ENCODE measurements at regions not wholly inside any gene's neighbourhood (a gene's known extent, or its start where the extent isn't known, plus 50 kb on each side); places are given as distances from the start of the nearest gene placed in this dataset.
A peak's percentile ranks its signal among the peaks of the same experiment; 100 is the strongest.

DNA sequence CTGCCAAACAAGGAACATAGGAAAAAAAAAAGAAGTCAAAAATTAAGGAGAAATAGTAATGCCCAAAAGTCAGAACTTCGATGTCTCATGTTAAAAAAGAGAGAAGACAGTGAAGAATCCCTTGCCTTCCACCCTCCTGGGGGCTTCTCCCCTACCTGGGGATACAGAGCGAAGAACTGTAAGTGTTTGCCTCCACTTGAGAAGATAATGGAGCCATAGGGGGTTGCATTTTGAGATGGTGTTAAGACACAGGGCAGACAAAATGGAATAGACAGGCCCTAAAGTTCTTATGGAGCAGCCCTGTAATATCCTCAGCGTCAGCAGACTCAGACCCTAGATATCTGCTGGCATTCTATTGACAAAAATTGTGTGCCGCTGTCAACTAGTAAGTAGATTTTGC is 222.2 kb upstream of the MAP3K7 start:
- ATAC-seq (replicated peaks), result no peak
- no peaks in the 10 kb centered on the region for H3K27me3 Mint-ChIP-seq

DNA sequence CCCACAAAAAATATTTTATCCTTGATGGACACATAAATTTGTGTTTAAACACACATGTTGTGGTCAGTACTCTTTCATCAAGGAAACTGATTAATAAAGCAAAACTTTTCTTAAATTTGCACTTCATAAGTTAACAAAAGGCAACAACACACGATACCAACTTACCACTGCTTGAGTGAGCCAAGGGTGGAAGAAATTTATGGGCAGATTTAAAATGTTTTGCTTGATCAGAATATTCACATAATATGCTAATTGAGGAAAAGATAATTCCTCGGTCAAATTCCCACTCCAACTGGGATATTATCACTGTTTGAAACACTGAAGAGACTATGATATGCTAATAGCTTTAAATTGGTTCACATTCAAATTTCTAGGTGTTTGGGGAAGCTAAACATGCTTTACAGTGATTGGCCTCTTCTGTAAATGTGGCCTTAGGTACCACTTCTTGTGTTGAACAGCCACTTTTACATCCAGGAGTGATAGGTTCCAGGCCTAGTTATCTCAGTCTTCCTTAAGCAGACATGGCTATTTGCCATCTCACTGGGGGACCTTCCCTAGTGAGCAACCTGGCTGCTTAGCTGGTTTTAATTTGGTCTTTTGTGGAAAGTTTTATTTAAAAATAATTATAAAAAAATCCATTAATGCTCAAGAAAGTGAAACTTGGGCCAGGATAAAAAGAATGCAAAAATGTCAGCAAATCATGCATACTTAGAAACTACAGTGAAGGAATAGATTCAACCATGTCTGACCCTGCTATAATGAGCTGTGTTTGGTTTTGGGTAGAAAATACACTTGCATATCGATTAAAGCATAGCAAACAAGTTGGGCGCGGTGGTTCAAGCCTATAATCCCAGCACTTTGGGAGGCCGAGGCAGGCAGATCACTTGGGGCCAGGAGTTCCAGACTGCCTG is 221.2 kb upstream of the MAP3K7 start:
- ATAC-seq (replicated peaks) (no peak), DNase-seq (no peak)
- Mint-ChIP-seq H3K4me1 (no peaks in the 10 kb centered on the region), H3K36me3 (no peaks in the 10 kb centered on the region), H3K27ac (no peak overlapping the region), H3K9me3 (no peaks in the 10 kb centered on the region), H3K4me3 (no peak overlapping the region), H3K27me3 (no peaks in the 10 kb centered on the region)

More for the DNA sequence above, 222.2 kb upstream of the MAP3K7 start:
- Mint-ChIP-seq H3K27ac (no peak overlapping the region), H3K4me3 (no peak overlapping the region), H3K36me3 (no peaks in the 10 kb centered on the region), H3K9me3 (peaks cover 0 to 2% of the 10 kb centered on the region in 2 donors), H3K4me1 (no peaks in the 10 kb centered on the region)
- DNase-seq, result no peak

DNA sequence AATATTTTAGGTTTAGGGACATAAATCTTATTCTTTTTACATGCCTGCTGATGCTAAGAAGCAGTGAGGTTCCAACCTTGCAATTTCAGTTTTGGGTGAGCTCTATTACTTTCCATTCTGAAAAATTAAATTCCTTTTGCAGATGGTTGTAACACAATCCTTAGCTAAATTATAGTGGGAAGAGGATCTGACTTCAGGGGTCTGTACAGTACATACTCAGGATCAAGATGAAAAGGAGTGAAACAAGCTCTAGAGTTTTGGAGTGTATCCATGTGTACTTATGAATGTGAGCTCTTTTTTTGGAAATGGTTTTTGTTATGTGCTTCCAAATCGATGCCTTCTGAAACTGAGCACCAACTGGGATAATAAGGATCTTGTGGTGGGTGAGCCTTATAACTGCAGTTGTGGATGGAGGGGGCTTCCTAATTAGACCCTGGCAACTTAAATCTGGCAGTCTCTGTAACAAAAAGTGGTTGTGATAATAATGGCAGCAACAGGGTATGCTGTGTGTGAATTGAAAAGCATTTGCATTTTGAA is 218.8 kb upstream of the MAP3K7 start:
- Mint-ChIP-seq H3K27me3 (peaks cover 0 to 6% of the 10 kb centered on the region in 2 donors), H3K36me3 (no peaks in the 10 kb centered on the region), H3K27ac (no peak overlapping the region), H3K4me1 (no peaks in the 10 kb centered on the region), H3K9me3 (no peaks in the 10 kb centered on the region), H3K4me3 (no peak overlapping the region)
- ATAC-seq (replicated peaks), result no peak
- no peak for DNase-seq

- no peak for DNase-seq
- Mint-ChIP-seq H3K36me3 (no peaks in the 10 kb centered on the region), H3K4me3 (no peak overlapping the region), H3K27me3 (peaks cover 0 to 6% of the 10 kb centered on the region in 2 donors), H3K9me3 (no peaks in the 10 kb centered on the region), H3K4me1 (no peaks in the 10 kb centered on the region), H3K27ac (no peak overlapping the region)
- ATAC-seq (replicated peaks), result no peak
Measured at GRCh38 chr6:90803956-90804355, 217.1 kb upstream of the MAP3K7 start.

DNA sequence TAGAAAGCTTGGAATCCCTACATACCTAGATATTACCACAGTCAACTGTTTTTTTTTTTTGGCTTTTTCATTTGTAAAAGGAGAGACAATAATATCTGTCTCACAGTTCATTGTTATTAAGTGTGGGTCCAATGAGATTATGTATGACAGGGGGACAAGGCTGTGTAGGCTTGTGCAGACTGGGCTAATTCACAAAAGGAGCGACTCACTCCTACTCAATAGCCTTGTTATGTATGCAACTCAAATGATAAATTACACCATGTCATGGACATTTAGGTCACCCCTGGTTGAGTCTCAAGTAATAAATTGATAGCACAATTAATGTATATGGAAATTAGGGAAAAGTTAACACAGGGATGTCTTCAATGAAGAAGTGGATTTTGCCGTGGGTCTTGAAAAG is 208.2 kb upstream of the MAP3K7 start:
- Mint-ChIP-seq H3K27ac (no peak overlapping the region), H3K27me3 (peaks cover 0 to 4% of the 10 kb centered on the region in 2 donors), H3K4me3 (no peak overlapping the region), H3K4me1 (no peaks in the 10 kb centered on the region), H3K36me3 (no peaks in the 10 kb centered on the region), H3K9me3 (no peaks in the 10 kb centered on the region)
- ATAC-seq (replicated peaks) (no peak), DNase-seq (no peak)

GRCh38 chr6:90793771-90794170 is 206.9 kb upstream of the MAP3K7 start:
- Mint-ChIP-seq H3K9me3 (no peaks in the 10 kb centered on the region), H3K27ac (no peak overlapping the region), H3K27me3 (peaks cover 0 to 7% of the 10 kb centered on the region in 2 donors), H3K4me3 (no peak overlapping the region), H3K36me3 (no peaks in the 10 kb centered on the region), H3K4me1 (no peaks in the 10 kb centered on the region)
- ATAC-seq (replicated peaks), result no peak
- DNase-seq, result no peak

DNA sequence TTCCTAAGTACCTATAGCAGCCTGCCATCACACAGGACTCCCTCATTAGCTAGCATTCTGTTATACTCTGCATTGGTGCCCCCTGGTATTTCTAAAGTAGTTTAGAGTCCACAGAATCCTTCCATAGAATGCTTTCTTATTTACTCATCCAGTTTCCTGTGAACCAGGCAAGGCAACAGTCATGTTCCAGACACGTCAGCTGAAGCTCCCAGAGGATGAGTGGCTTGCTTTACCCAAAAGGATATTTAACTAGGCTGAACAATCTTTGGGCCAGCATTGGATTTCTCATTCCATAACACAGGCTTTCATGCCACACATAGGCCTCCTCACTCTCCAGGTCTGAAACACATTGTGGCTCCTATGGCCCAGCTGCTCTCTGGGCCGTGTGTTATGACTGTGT is 203.8 kb upstream of the MAP3K7 start:
- no peaks in the 10 kb centered on the region for H3K36me3 Mint-ChIP-seq
- H3K27ac Mint-ChIP-seq, result no peak overlapping the region
- H3K4me3 Mint-ChIP-seq, result no peak overlapping the region
- H3K9me3 Mint-ChIP-seq, result no peaks in the 10 kb centered on the region
- H3K4me1 Mint-ChIP-seq, result no peaks in the 10 kb centered on the region
- H3K27me3 Mint-ChIP-seq, result peaks cover 0 to 9% of the 10 kb centered on the region in 2 donors
- peak in 1 of 2 donors; percentile 29 for ATAC-seq (replicated peaks)
- no peak for DNase-seq

DNA sequence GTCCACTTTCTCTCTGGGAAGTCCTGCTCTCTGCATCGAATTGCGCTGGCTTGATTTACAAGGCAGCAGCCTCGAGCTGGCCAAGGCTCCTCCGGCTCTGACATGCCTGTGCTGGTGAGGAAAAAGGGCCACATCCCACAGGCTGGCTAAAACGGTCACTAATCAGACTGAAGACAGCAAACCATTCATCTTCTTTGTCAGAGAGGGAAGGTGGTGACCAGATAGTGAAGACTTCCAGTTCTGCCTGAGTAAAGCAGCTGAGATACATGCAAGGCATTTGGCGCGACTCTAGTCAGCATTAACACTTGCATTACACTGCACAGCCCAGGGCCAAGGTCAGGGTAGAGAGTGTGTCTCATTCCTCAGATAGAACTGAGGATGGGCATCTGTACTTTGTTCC is 203.2 kb upstream of the MAP3K7 start:
- Mint-ChIP-seq H3K4me1 (no peaks in the 10 kb centered on the region), H3K4me3 (no peak overlapping the region), H3K27ac (no peak overlapping the region), H3K27me3 (peaks cover 0 to 9% of the 10 kb centered on the region in 2 donors), H3K9me3 (no peaks in the 10 kb centered on the region), H3K36me3 (no peaks in the 10 kb centered on the region)
- DNase-seq (no peak), ATAC-seq (replicated peaks) (no peak)

DNA sequence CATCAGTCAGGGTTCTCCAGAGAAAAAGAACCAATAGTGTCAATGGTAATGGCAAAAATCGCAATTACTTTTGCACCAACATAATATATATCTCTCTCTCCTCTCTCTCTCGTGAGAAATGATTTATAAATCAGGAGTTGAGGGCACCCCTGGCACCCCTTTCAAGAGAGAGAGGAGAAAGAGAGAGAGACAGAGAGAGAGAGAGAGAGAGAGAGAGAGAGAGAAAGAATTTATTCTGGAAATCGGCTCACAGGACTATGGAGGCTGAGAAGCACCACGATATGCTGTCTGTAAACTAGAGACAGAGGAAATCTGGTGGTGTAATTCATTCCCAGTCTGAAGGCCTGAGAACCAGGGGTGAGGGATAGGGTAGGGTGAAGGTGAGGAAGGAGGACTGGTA is 201.9 kb upstream of the MAP3K7 start:
- Mint-ChIP-seq H3K4me3 (no peak overlapping the region), H3K27me3 (peaks cover 0 to 9% of the 10 kb centered on the region in 2 donors), H3K36me3 (no peaks in the 10 kb centered on the region), H3K9me3 (no peaks in the 10 kb centered on the region), H3K27ac (no peak overlapping the region), H3K4me1 (no peaks in the 10 kb centered on the region)
- ATAC-seq (replicated peaks) (no peak), DNase-seq (no peak)

- Mint-ChIP-seq H3K4me1 (no peaks in the 10 kb centered on the region), H3K4me3 (no peak overlapping the region), H3K27ac (no peak overlapping the region), H3K27me3 (peaks cover 0 to 12% of the 10 kb centered on the region in 2 donors), H3K9me3 (no peaks in the 10 kb centered on the region), H3K36me3 (no peaks in the 10 kb centered on the region)
- DNase-seq, result no peak
- no peak for ATAC-seq (replicated peaks)
Measured at GRCh38 chr6:90787446-90787845, 200.6 kb upstream of the MAP3K7 start.

- H3K36me3 Mint-ChIP-seq, result no peaks in the 10 kb centered on the region
- DNase-seq (no peak), ATAC-seq (replicated peaks) (no peak)
- H3K4me1 Mint-ChIP-seq, result no peaks in the 10 kb centered on the region
- H3K27me3 Mint-ChIP-seq, result peaks cover 7% of the 10 kb centered on the region in 2 donors
- no peak overlapping the region for H3K27ac Mint-ChIP-seq
- no peaks in the 10 kb centered on the region for H3K9me3 Mint-ChIP-seq
- no peak overlapping the region for H3K4me3 Mint-ChIP-seq
Measured at GRCh38 chr6:90780778-90781177, 193.9 kb upstream of the MAP3K7 start.

GRCh38 chr6:90780141-90780540 is 193.3 kb upstream of the MAP3K7 start:
- DNase-seq, result no peak
- H3K4me1 Mint-ChIP-seq, result no peaks in the 10 kb centered on the region
- no peak for ATAC-seq (replicated peaks)
- no peak overlapping the region for H3K4me3 Mint-ChIP-seq
- no peaks in the 10 kb centered on the region for H3K36me3 Mint-ChIP-seq
- no peak overlapping the region for H3K27ac Mint-ChIP-seq
- H3K27me3 Mint-ChIP-seq, result peaks cover 7% of the 10 kb centered on the region in 2 donors
- no peaks in the 10 kb centered on the region for H3K9me3 Mint-ChIP-seq

GRCh38 chr6:90778417-90779203 is 191.7 kb upstream of the MAP3K7 start:
- ATAC-seq (replicated peaks) (no peak), DNase-seq (no peak)
- H3K27me3 Mint-ChIP-seq, result peaks cover 7% of the 10 kb centered on the region in 2 donors
- H3K27ac Mint-ChIP-seq, result no peak overlapping the region
- no peaks in the 10 kb centered on the region for H3K9me3 Mint-ChIP-seq
- H3K4me1 Mint-ChIP-seq, result no peaks in the 10 kb centered on the region
- H3K36me3 Mint-ChIP-seq, result no peaks in the 10 kb centered on the region
- H3K4me3 Mint-ChIP-seq, result no peak overlapping the region

- DNase-seq (no peak), ATAC-seq (replicated peaks) (no peak)
- H3K36me3 Mint-ChIP-seq, result no peaks in the 10 kb centered on the region
- no peak overlapping the region for H3K4me3 Mint-ChIP-seq
- H3K27me3 Mint-ChIP-seq, result peaks cover 7 to 11% of the 10 kb centered on the region in 2 donors
- no peaks in the 10 kb centered on the region for H3K9me3 Mint-ChIP-seq
- no peaks in the 10 kb centered on the region for H3K4me1 Mint-ChIP-seq
- no peak overlapping the region for H3K27ac Mint-ChIP-seq
Measured at GRCh38 chr6:90770778-90771177, 183.9 kb upstream of the MAP3K7 start.
